Breast epithelium (tissue), 4 donors: ENCODE measurements at regions not wholly inside any gene's neighbourhood (a gene's known extent, or its start where the extent isn't known, plus 50 kb on each side); places are given as distances from the start of the nearest gene placed in this dataset.

Experiments
- DNase-seq, 2 donors: peaks; one replicate each; pipeline ENCODE4 v3.0.0-alpha.2; 2019; ENCODE audit warnings: low spot score in 2 of 2
- H3K27ac ChIP-seq, 2 donors: fragments of 200-600 bp; sonication (generic) in 1 of 2; one replicate each; pipeline ENCODE4 v1.5.1; 2016 to 2019; ENCODE audit warnings: mild to moderate bottlenecking in 1 of 2
- H3K27me3 ChIP-seq, 2 donors: fragments of 200-600 bp; sonication (generic) in 1 of 2; one replicate each; pipeline versions ENCODE4 v1.5.1 to v1.6.0; 2017 to 2019; ENCODE audit warnings: control low read depth in 1 of 2, mild to moderate bottlenecking in 1 of 2
- H3K36me3 ChIP-seq: fragments of 200-600 bp; one replicate; pipeline ENCODE4 v1.5.1; 2019
- H3K4me1 ChIP-seq, 2 donors: fragments of 200-600 bp; sonication (generic); one replicate each; pipeline ENCODE4 v1.5.1; 2016 to 2019; ENCODE audit warnings: control low read depth in 1 of 2
- H3K4me3 ChIP-seq, 3 donors: fragments of 200-600 bp; sonication (generic); 1 replicate in 2 of 3; 2 replicates in 1 of 3; pipeline ENCODE4 v1.5.1; 2016 to 2019; ENCODE audit warnings: mild to moderate bottlenecking in 3 of 3, moderate library complexity in 2 of 3
- H3K9me3 ChIP-seq, 2 donors: fragments of 200-600 bp; sonication (generic) in 1 of 2; one replicate each; pipeline ENCODE4 v1.5.1; 2016 to 2019; ENCODE audit warnings: control low read depth in 1 of 2
- POLR2A ChIP-seq: fragments of 450-650 bp; IDR thresholded peaks from one replicate; pipeline ENCODE4 v1.6.1; 2016; ENCODE audit warnings: antibody characterized with exemption, mild to moderate bottlenecking, moderate library complexity
- POLR2AphosphoS5 ChIP-seq, 3 donors: sonication (generic); formaldehyde crosslinking; IDR thresholded peaks; one replicate each; pipeline ENCODE4 v1.6.1; 2017; ENCODE audit warnings: antibody characterized with exemption in 3 of 3
- intact Hi-C: fragments of 100-400 bp; cut with DNase I; formaldehyde crosslinking; loops from one replicate; pipeline ENCODE4 v1.15.1; 2023; ENCODE audit warnings: low total_unique reads
- TF ChIP-seq, protein P1 (sequence below), 3 donors: fragments of 450-650 bp; IDR thresholded peaks; one replicate each; pipeline ENCODE4 v1.5.1; 2016 to 2017; ENCODE audit warnings: antibody characterized with exemption in 3 of 3, mild to moderate bottlenecking in 3 of 3, moderate library complexity in 3 of 3

DNA sequence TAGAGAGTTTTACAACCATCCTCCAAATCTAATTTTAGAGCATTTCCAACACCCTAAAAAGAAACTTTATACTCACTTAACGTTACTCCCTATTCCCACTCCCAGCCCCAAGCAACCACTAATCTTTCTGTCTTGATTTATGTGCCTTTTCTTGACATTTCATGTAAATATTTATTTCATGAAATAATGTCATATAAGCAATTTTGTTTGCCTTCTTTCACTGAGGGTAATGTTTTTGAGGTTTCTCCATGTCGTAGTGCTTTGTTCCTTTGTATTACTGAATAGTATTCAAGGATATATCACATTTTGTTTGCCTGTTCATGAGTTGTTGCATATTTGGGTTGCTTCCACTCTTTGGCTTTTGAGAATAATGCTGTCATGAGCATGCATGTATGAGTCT lies 155.4 kb upstream of the PLAAT1 start:
- TF ChIP-seq, protein P1, sequence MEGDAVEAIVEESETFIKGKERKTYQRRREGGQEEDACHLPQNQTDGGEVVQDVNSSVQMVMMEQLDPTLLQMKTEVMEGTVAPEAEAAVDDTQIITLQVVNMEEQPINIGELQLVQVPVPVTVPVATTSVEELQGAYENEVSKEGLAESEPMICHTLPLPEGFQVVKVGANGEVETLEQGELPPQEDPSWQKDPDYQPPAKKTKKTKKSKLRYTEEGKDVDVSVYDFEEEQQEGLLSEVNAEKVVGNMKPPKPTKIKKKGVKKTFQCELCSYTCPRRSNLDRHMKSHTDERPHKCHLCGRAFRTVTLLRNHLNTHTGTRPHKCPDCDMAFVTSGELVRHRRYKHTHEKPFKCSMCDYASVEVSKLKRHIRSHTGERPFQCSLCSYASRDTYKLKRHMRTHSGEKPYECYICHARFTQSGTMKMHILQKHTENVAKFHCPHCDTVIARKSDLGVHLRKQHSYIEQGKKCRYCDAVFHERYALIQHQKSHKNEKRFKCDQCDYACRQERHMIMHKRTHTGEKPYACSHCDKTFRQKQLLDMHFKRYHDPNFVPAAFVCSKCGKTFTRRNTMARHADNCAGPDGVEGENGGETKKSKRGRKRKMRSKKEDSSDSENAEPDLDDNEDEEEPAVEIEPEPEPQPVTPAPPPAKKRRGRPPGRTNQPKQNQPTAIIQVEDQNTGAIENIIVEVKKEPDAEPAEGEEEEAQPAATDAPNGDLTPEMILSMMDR (IDR thresholded peaks at IDR 0.05) = no peak
- no peak for TF ChIP-seq POLR2AphosphoS5 (IDR thresholded peaks at IDR 0.05)
- TF ChIP-seq POLR2A = no peak

GRCh38 chr3:193086681-193087080 lies 154.3 kb upstream of the PLAAT1 start:
- H3K27ac ChIP-seq = no peak overlapping the region
- TF ChIP-seq POLR2A = no peak
- no peak for TF ChIP-seq POLR2AphosphoS5 (IDR thresholded peaks at IDR 0.05)
- TF ChIP-seq, protein P1 (IDR thresholded peaks at IDR 0.05) = no peak
- no peaks in the 10 kb centered on the region for H3K36me3 ChIP-seq
- H3K27me3 ChIP-seq = no peaks in the 10 kb centered on the region
- intact Hi-C loops = no loop called here
- H3K9me3 ChIP-seq = no peaks in the 10 kb centered on the region
- no peak for DNase-seq
- no peaks in the 10 kb centered on the region for H3K4me1 ChIP-seq
- no peak overlapping the region for H3K4me3 ChIP-seq

More for the DNA sequence above, 155.4 kb upstream of the PLAAT1 start:
- Histone ChIP-seq H3K4me3 (no peak overlapping the region), H3K9me3 (no peaks in the 10 kb centered on the region), H3K36me3 (no peaks in the 10 kb centered on the region), H3K27ac (no peak overlapping the region), H3K27me3 (no peaks in the 10 kb centered on the region), H3K4me1 (no peaks in the 10 kb centered on the region)
- intact Hi-C loops = no loop called here
- DNase-seq = no peak

- H3K36me3 ChIP-seq = no peaks in the 10 kb centered on the region
- H3K9me3 ChIP-seq = no peaks in the 10 kb centered on the region
- no peaks in the 10 kb centered on the region for H3K4me1 ChIP-seq
- intact Hi-C loops = no loop called here
- no peak for DNase-seq
- TF ChIP-seq POLR2A (no peak), POLR2AphosphoS5 (IDR thresholded peaks at IDR 0.05) (no peak)
- TF ChIP-seq, protein P1 (IDR thresholded peaks at IDR 0.05) = no peak
- no peak overlapping the region for H3K4me3 ChIP-seq
- no peak overlapping the region for H3K27ac ChIP-seq
- no peaks in the 10 kb centered on the region for H3K27me3 ChIP-seq
These were observed 153.7 kb upstream of the PLAAT1 start for GRCh38 chr3:193087336-193087735.

DNA sequence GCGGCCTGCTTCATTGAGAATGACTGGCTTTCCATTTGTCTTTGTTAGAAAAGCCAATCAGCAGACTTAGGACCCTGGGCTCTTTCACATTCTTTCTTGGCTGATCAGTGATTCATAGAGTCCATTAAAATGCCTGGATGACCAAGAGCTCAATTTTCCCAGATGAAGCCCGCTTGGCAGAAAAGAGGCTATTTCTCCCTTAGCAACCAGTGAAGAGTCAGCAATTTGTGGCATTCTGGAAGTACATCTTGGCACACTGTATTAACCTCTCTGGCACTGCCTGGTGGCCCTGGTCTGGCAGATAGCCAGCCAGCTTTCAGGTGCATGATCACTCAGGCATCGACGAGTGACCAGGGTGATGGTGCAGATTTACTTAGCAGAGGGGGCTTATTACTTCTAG lies 145.7 kb upstream of the PLAAT1 start:
- intact Hi-C loops = no loop called here
- H3K4me1 ChIP-seq = no peaks in the 10 kb centered on the region

DNA sequence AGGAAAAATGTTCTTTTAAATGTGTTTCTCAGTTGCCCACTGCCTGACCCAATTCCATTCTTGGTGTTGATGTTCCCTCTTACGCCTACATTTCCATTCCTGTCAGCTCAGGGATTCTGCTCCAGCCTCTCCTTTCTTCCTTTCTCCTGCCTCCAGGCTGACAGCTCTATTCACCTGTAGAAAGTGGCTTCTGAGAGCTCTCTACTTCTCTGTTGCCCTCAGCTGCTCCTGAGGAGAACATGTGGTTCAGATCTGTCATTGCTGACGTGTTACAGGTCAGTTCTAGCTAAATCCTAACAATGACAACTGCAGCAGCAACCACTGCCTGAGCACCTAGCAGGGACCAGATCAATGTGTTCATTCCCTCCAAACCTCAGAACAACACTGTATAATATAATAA lies 144.9 kb upstream of the PLAAT1 start:
- Histone ChIP-seq H3K27me3 (no peaks in the 10 kb centered on the region), H3K4me3 (no peak overlapping the region), H3K4me1 (no peaks in the 10 kb centered on the region), H3K9me3 (peaks cover 2 to 3% of the 10 kb centered on the region in 2 donors), H3K36me3 (no peaks in the 10 kb centered on the region), H3K27ac (no peak overlapping the region)
- intact Hi-C loops = no loop called here
- no peak for DNase-seq
- TF ChIP-seq POLR2A = no peak
- no peak for TF ChIP-seq POLR2AphosphoS5 (IDR thresholded peaks at IDR 0.05)
- TF ChIP-seq, protein P1 (IDR thresholded peaks at IDR 0.05) = no peak

More for the DNA sequence above, 145.7 kb upstream of the PLAAT1 start:
- Histone ChIP-seq H3K4me3 (no peak overlapping the region), H3K27me3 (no peaks in the 10 kb centered on the region), H3K36me3 (no peaks in the 10 kb centered on the region), H3K27ac (no peak overlapping the region), H3K9me3 (no peaks in the 10 kb centered on the region)
- TF ChIP-seq POLR2A (no peak), POLR2AphosphoS5 (IDR thresholded peaks at IDR 0.05) (no peak)
- TF ChIP-seq, protein P1 (IDR thresholded peaks at IDR 0.05) = no peak
- DNase-seq = no peak
